Liver (tissue), 8 donors: ENCODE measurements at regions not wholly inside any gene's neighbourhood (a gene's known extent, or its start where the extent isn't known, plus 50 kb on each side); places are given as distances from the start of the nearest gene placed in this dataset.

Source experiments
- DNase-seq: peaks from one replicate; pipeline ENCODE4 v3.0.0-alpha.2; 2017; ENCODE audit warnings: low spot score
- H3K27ac ChIP-seq, 2 donors: one replicate each; pipeline ENCODE4 v1.7.0; 2013; ENCODE audit warnings: inconsistent platforms in 2 of 2, low read length in 2 of 2, control low read depth in 1 of 2, low read depth in 1 of 2, mild to moderate bottlenecking in 1 of 2
- H3K27me3 ChIP-seq, 4 donors: one replicate each; pipeline versions ENCODE4 v1.6.1 to v1.7.0; 2013; ENCODE audit warnings: low read length in 3 of 4, inconsistent platforms in 1 of 4, mild to moderate bottlenecking in 1 of 4, moderate library complexity in 1 of 4; ENCODE audit not compliant: control insufficient read depth in 4 of 4, insufficient read depth in 4 of 4
- H3K36me3 ChIP-seq, 4 donors: one replicate each; pipeline versions ENCODE4 v1.6.1 to v1.7.0; 2013; ENCODE audit warnings: low read length in 3 of 4, mild to moderate bottlenecking in 3 of 4, low read depth in 1 of 4, moderate library complexity in 1 of 4; ENCODE audit not compliant: control insufficient read depth in 4 of 4, insufficient read depth in 3 of 4
- H3K4me1 ChIP-seq, 4 donors: one replicate each; pipeline versions ENCODE4 v1.6.1 to v1.7.0; 2013; ENCODE audit warnings: low read length in 3 of 4, mild to moderate bottlenecking in 3 of 4, moderate library complexity in 1 of 4; ENCODE audit not compliant: control insufficient read depth in 4 of 4, insufficient read depth in 4 of 4
- H3K4me3 ChIP-seq, 3 donors: one replicate each; pipeline versions ENCODE4 v1.6.1 to v1.7.0; 2013; ENCODE audit warnings: low read length in 3 of 3, control low read depth in 1 of 3, low read depth in 1 of 3, mild to moderate bottlenecking in 1 of 3
- H3K9ac ChIP-seq, 2 donors: one replicate each; pipeline ENCODE4 v1.7.0; 2013; ENCODE audit warnings: low read length in 2 of 2, mild to moderate bottlenecking in 2 of 2, moderate library complexity in 2 of 2, control low read depth in 1 of 2, low read depth in 1 of 2
- H3K9me3 ChIP-seq, 4 donors: one replicate each; pipeline versions ENCODE4 v1.6.1 to v1.7.0; 2013; ENCODE audit warnings: low read length in 3 of 4; ENCODE audit not compliant: control insufficient read depth in 4 of 4
- EGR1 ChIP-seq, 2 donors: IDR thresholded peaks; 2 replicates each; pipeline ENCODE4 v1.6.1; 2016 to 2018; ENCODE audit warnings: antibody characterized with exemption in 2 of 2, low read depth in 2 of 2
- FOXA1 ChIP-seq: IDR thresholded peaks from 2 replicates; pipeline ENCODE4 v1.6.1; 2016; ENCODE audit warnings: antibody characterized with exemption
- FOXA2 ChIP-seq: IDR thresholded peaks from 2 replicates; pipeline ENCODE4 v1.6.1; 2016; ENCODE audit warnings: antibody characterized with exemption
- GABPA ChIP-seq, 2 donors: IDR thresholded peaks in 1 of 2; conservative IDR thresholded peaks in 1 of 2; 2 replicates each; pipeline ENCODE4 v1.6.1; 2016; ENCODE audit warnings: antibody characterized with exemption in 2 of 2, mild to moderate bottlenecking in 1 of 2, moderate library complexity in 1 of 2
- HNF4A ChIP-seq, 2 donors: conservative IDR thresholded peaks; 2 replicates each; pipeline ENCODE4 v1.6.1; 2016; ENCODE audit warnings: antibody characterized with exemption in 2 of 2, mild to moderate bottlenecking in 2 of 2
- HNF4G ChIP-seq: IDR thresholded peaks from 2 replicates; pipeline ENCODE4 v1.6.1; 2016; ENCODE audit warnings: antibody characterized with exemption
- JUND ChIP-seq, 2 donors: IDR thresholded peaks; 2 replicates each; pipeline ENCODE4 v1.6.1; 2016; ENCODE audit warnings: antibody characterized with exemption in 2 of 2
- NR2F2 ChIP-seq: IDR thresholded peaks from 2 replicates; pipeline ENCODE4 v1.6.1; 2016; ENCODE audit warnings: antibody characterized with exemption
- RAD21 ChIP-seq, 2 donors: IDR thresholded peaks; 2 replicates each; pipeline ENCODE4 v1.6.1; 2016; ENCODE audit warnings: antibody characterized with exemption in 2 of 2, mild to moderate bottlenecking in 2 of 2
- RXRA ChIP-seq, 2 donors: IDR thresholded peaks; 2 replicates each; pipeline ENCODE4 v1.6.1; 2017 to 2018; ENCODE audit warnings: antibody characterized with exemption in 2 of 2, mild to moderate bottlenecking in 1 of 2
- SP1 ChIP-seq: IDR thresholded peaks from 2 replicates; pipeline ENCODE4 v1.6.1; 2018; ENCODE audit warnings: antibody characterized with exemption, mild to moderate bottlenecking
- TAF1 ChIP-seq: conservative IDR thresholded peaks from 2 replicates; pipeline ENCODE4 v1.6.1; 2016; ENCODE audit warnings: antibody characterized with exemption, mild to moderate bottlenecking
- YY1 ChIP-seq: IDR thresholded peaks from 2 replicates; pipeline ENCODE4 v1.6.1; 2016; ENCODE audit warnings: antibody characterized with exemption, mild to moderate bottlenecking
- WGBS: extraction: QIAGEN DNeasy Blood & Tissue Kit; methylation state at CpG from one replicate; pipeline ENCODE4 v1.1.7; 2013; 5-methylcytosine and 5-hydroxymethylcytosine counted together
- TF ChIP-seq, protein P1 (sequence below): IDR thresholded peaks from 2 replicates; pipeline ENCODE4 v1.6.1; 2016; ENCODE audit warnings: antibody characterized with exemption
- TF ChIP-seq, protein P2 (sequence below): IDR thresholded peaks from 2 replicates; pipeline ENCODE4 v1.6.1; 2016; ENCODE audit warnings: antibody characterized with exemption, mild to moderate bottlenecking
- TF ChIP-seq, protein P3 (sequence below): IDR thresholded peaks from 2 replicates; pipeline ENCODE4 v1.6.1; 2016; ENCODE audit warnings: antibody characterized with exemption
- TF ChIP-seq, protein P4 (sequence below): IDR thresholded peaks from 2 replicates; pipeline ENCODE4 v1.6.1; 2016; ENCODE audit warnings: antibody characterized with exemption
- TF ChIP-seq, protein P5 (sequence below): fragments of 150-350 bp; IDR thresholded peaks from 2 replicates; pipeline ENCODE4 v1.5.1; 2017; ENCODE audit warnings: improper control_type of control experiment, low read depth, low read length; ENCODE audit not compliant: missing input control
- donor health status: healthy.
- donor health status: healthy.
- donor health status: healthy.
- donor health status: healthy.
- donor health status: healthy.

DNA sequence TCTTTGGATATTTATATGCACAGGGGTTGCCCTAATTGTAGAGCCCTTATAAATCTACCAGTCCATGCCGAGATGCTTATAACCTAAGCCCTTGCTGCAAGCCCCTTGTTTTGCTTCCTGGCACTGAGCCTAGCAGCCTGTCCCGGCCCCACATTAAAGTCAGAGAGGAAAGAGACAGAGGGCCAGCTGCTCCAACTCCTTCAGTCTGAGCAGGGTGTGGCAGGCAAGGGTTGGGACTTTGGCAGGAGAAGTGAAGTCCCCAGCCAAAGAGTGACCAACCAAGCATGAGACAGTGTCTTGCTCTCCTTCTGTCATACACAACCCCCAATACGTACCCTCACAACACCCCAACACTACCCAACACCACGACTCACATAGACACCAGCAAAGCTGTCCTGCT, 54.7 kb upstream of the FZD7 start:
- Histone ChIP-seq H3K9me3 (no peaks in the 10 kb centered on the region), H3K9ac (no peak overlapping the region), H3K27me3 (no peaks in the 10 kb centered on the region), H3K4me3 (no peak overlapping the region), H3K36me3 (no peaks in the 10 kb centered on the region), H3K4me1 (peaks cover 0 to 3% (median 0%) of the 10 kb centered on the region in 4 donors), H3K27ac (no peak overlapping the region)
- DNase-seq: no peak
- TF ChIP-seq TAF1 (no peak), RAD21 (IDR thresholded peaks at IDR 0.05) (no peak), JUND (IDR thresholded peaks at IDR 0.05) (no peak), YY1 (no peak), SP1 (no peak), FOXA1 (no peak), HNF4A (conservative IDR thresholded peaks at IDR 0.05) (no peak), FOXA2 (no peak), EGR1 (IDR thresholded peaks at IDR 0.05; ENCODE audit: low read depth in 2 of 2) (no peak), GABPA (IDR thresholded peaks at IDR 0.05 in 1 of 2, conservative IDR thresholded peaks at IDR 0.05 in 1 of 2) (no peak), NR2F2 (no peak), RXRA (IDR thresholded peaks at IDR 0.05) (no peak), HNF4G (no peak)
- TF ChIP-seq, protein P1, sequence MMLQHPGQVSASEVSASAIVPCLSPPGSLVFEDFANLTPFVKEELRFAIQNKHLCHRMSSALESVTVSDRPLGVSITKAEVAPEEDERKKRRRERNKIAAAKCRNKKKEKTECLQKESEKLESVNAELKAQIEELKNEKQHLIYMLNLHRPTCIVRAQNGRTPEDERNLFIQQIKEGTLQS: no peak
- TF ChIP-seq, protein P2, sequence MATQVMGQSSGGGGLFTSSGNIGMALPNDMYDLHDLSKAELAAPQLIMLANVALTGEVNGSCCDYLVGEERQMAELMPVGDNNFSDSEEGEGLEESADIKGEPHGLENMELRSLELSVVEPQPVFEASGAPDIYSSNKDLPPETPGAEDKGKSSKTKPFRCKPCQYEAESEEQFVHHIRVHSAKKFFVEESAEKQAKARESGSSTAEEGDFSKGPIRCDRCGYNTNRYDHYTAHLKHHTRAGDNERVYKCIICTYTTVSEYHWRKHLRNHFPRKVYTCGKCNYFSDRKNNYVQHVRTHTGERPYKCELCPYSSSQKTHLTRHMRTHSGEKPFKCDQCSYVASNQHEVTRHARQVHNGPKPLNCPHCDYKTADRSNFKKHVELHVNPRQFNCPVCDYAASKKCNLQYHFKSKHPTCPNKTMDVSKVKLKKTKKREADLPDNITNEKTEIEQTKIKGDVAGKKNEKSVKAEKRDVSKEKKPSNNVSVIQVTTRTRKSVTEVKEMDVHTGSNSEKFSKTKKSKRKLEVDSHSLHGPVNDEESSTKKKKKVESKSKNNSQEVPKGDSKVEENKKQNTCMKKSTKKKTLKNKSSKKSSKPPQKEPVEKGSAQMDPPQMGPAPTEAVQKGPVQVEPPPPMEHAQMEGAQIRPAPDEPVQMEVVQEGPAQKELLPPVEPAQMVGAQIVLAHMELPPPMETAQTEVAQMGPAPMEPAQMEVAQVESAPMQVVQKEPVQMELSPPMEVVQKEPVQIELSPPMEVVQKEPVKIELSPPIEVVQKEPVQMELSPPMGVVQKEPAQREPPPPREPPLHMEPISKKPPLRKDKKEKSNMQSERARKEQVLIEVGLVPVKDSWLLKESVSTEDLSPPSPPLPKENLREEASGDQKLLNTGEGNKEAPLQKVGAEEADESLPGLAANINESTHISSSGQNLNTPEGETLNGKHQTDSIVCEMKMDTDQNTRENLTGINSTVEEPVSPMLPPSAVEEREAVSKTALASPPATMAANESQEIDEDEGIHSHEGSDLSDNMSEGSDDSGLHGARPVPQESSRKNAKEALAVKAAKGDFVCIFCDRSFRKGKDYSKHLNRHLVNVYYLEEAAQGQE: no peak
- TF ChIP-seq, protein P3, sequence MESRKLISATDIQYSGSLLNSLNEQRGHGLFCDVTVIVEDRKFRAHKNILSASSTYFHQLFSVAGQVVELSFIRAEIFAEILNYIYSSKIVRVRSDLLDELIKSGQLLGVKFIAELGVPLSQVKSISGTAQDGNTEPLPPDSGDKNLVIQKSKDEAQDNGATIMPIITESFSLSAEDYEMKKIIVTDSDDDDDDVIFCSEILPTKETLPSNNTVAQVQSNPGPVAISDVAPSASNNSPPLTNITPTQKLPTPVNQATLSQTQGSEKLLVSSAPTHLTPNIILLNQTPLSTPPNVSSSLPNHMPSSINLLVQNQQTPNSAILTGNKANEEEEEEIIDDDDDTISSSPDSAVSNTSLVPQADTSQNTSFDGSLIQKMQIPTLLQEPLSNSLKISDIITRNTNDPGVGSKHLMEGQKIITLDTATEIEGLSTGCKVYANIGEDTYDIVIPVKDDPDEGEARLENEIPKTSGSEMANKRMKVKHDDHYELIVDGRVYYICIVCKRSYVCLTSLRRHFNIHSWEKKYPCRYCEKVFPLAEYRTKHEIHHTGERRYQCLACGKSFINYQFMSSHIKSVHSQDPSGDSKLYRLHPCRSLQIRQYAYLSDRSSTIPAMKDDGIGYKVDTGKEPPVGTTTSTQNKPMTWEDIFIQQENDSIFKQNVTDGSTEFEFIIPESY: no peak
- TF ChIP-seq, protein P4, sequence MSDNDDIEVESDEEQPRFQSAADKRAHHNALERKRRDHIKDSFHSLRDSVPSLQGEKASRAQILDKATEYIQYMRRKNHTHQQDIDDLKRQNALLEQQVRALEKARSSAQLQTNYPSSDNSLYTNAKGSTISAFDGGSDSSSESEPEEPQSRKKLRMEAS: no peak
- TF ChIP-seq, protein P5, sequence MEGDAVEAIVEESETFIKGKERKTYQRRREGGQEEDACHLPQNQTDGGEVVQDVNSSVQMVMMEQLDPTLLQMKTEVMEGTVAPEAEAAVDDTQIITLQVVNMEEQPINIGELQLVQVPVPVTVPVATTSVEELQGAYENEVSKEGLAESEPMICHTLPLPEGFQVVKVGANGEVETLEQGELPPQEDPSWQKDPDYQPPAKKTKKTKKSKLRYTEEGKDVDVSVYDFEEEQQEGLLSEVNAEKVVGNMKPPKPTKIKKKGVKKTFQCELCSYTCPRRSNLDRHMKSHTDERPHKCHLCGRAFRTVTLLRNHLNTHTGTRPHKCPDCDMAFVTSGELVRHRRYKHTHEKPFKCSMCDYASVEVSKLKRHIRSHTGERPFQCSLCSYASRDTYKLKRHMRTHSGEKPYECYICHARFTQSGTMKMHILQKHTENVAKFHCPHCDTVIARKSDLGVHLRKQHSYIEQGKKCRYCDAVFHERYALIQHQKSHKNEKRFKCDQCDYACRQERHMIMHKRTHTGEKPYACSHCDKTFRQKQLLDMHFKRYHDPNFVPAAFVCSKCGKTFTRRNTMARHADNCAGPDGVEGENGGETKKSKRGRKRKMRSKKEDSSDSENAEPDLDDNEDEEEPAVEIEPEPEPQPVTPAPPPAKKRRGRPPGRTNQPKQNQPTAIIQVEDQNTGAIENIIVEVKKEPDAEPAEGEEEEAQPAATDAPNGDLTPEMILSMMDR: no peak
- whole genome bisulfite sequencing: 80% methylated on average over 4 of the region's 4 CpGs
